ENCODE measurements at regions not wholly inside any gene's neighbourhood (a gene's known extent, or its start where the extent isn't known, plus 50 kb on each side); places are given as distances from the start of the nearest gene placed in this dataset.

GRCh38 chr5:125401724-125402622 lies 655.5 kb upstream of the ZNF608 start:
- TF ChIP-seq, protein P1, sequence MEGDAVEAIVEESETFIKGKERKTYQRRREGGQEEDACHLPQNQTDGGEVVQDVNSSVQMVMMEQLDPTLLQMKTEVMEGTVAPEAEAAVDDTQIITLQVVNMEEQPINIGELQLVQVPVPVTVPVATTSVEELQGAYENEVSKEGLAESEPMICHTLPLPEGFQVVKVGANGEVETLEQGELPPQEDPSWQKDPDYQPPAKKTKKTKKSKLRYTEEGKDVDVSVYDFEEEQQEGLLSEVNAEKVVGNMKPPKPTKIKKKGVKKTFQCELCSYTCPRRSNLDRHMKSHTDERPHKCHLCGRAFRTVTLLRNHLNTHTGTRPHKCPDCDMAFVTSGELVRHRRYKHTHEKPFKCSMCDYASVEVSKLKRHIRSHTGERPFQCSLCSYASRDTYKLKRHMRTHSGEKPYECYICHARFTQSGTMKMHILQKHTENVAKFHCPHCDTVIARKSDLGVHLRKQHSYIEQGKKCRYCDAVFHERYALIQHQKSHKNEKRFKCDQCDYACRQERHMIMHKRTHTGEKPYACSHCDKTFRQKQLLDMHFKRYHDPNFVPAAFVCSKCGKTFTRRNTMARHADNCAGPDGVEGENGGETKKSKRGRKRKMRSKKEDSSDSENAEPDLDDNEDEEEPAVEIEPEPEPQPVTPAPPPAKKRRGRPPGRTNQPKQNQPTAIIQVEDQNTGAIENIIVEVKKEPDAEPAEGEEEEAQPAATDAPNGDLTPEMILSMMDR (IDR thresholded peaks at IDR 0.05), result no peak
- H3K27ac Mint-ChIP-seq, result no peak overlapping the region
- POLR2A ChIA-PET, result no interaction called here
- ATAC-seq (ENCODE audit: low read depth), result no peak
- CTCF ChIA-PET, result no interaction called here
- DNase-seq, result no peak
- intact Hi-C loops (cut with micrococcal nuclease), result loop anchor here (2.0 to 10.0 kb wide), 2 partner anchors 15 to 397 kb away; no protein-coding TSS in a partner anchor
- no peaks in the 10 kb centered on the region for H3K36me3 Mint-ChIP-seq (ENCODE audit: low read depth)
- no peak overlapping the region for H3K4me3 Mint-ChIP-seq
- H3K4me1 Mint-ChIP-seq, result no peaks in the 10 kb centered on the region
- peaks cover 2% of the 10 kb centered on the region for H3K9me3 Mint-ChIP-seq
- no peaks in the 10 kb centered on the region for H3K27me3 Mint-ChIP-seq

DNA sequence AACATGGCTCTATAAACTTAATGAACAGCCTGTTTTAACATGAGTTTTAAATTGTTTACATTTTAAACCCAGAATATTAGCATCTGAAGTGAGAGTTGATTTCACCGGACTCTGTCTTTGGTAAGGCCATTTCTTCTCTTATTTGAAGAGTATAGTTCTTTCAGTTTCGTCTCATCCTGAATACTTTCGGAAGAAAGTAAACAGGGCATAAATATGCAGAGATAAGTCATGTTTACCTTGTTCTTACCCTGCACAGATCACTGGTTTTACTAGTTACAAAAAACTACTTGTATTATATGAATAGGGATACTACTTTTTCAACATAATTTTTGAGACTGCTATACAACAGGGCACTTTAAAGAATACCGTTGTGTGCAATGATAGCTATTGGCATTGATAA lies 656.3 kb upstream of the ZNF608 start:
- Mint-ChIP-seq H3K4me3 (no peak overlapping the region), H3K36me3 (ENCODE audit: low read depth) (no peaks in the 10 kb centered on the region), H3K4me1 (no peaks in the 10 kb centered on the region), H3K27ac (no peak overlapping the region), H3K27me3 (no peaks in the 10 kb centered on the region), H3K9me3 (peaks cover 2% of the 10 kb centered on the region)
- POLR2A ChIA-PET, result no interaction called here
- intact Hi-C loops (cut with micrococcal nuclease), result loop anchor here (2.0 to 10.0 kb wide), 2 partner anchors 14 to 398 kb away; no protein-coding TSS in a partner anchor
- TF ChIP-seq, protein P1 (IDR thresholded peaks at IDR 0.05), result no peak
- no peak for ATAC-seq (ENCODE audit: low read depth)
- DNase-seq, result no peak
- CTCF ChIA-PET, result no interaction called here

DNA sequence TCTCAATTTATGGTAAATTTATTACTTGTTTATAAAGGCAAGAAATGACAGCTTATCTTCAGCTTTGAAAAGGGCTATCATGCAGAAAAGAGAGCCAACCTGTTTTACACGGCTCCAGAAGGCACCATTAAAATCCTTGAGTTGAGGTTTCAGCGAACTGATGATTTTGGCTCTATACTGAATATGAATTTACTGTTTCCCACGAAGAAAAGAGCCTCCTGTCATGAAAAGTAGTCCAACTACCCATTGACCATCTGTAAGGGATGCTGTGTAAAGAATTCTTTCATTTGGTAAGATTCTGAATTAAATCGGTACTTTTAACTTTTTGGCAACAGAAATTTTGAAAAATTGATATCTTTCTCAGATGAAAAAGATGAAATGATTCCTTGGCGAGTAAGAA lies 657.6 kb upstream of the ZNF608 start:
- peaks cover 2% of the 10 kb centered on the region for H3K9me3 Mint-ChIP-seq
- ATAC-seq (ENCODE audit: low read depth) (no peak), DNase-seq (no peak)
- ChIA-PET CTCF (no interaction called here), POLR2A (interaction anchor here (0.6 kb wide), 1 partner anchor 195 kb away, joined by 3 read pairs; no protein-coding TSS in a partner anchor)
- no peak overlapping the region for H3K4me3 Mint-ChIP-seq
- peaks cover 9% of the 10 kb centered on the region for H3K4me1 Mint-ChIP-seq
- no peaks in the 10 kb centered on the region for H3K27me3 Mint-ChIP-seq
- no peaks in the 10 kb centered on the region for H3K36me3 Mint-ChIP-seq (ENCODE audit: low read depth)
- intact Hi-C loops (cut with micrococcal nuclease), result loop anchor here (10.0 kb wide), 1 partner anchor 399 kb away; no protein-coding TSS in a partner anchor
- TF ChIP-seq, protein P1 (IDR thresholded peaks at IDR 0.05), result no peak
- H3K27ac Mint-ChIP-seq, result no peak overlapping the region

DNA sequence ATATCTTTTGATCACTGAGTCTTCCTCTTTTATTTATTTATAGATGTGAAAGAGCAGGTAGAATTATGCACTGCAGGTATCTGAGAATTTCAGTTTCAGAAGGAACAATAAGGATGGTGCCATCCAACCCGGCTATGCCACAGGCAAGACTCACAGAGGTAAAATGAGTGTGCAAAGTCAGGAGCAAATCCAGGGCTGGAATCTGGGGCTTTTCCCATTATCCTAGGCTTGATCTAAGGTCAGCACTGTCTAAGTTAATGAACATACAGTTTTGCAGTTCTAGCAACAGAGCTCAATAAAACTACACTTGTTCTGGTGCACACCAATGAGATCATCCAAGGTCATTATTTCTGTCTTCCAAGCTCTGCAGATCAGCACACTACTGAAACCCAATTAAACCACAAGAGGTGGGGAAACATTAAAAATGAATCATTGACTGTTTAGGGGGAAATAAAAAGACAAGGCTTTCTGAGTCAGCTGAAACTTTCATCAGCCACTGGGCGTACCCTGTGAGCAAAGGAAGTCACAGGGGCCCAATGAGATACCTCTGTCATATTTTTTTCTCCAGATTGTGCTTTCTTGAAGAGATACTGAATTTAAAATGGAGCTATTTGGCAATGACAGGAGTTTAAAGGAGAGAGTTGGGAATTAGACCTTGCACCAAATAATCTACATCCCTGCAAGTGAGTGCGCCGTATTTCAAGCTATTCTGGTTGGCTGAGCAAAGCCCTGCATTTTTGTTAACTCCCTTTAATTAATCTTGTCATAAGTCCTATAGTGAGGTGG lies 662.2 kb upstream of the ZNF608 start:
- H3K36me3 Mint-ChIP-seq (ENCODE audit: low read depth), result no peaks in the 10 kb centered on the region
- no peaks in the 10 kb centered on the region for H3K27me3 Mint-ChIP-seq
- ChIA-PET CTCF (interaction anchor here (1.0 kb wide), 1 partner anchor 660 kb away, joined by 3 read pairs; no protein-coding TSS in a partner anchor), POLR2A (interaction anchor here (0.6 to 1.3 kb wide), 2 partner anchors 660 to 1855 kb away, joined by 3 to 4 read pairs; no protein-coding TSS in a partner anchor)
- peaks cover 38% of the 10 kb centered on the region for H3K4me1 Mint-ChIP-seq
- peaks cover 2% of the 10 kb centered on the region for H3K9me3 Mint-ChIP-seq
- intact Hi-C loops (cut with micrococcal nuclease), result loop anchor here (10.0 kb wide), 1 partner anchor 404 kb away; no protein-coding TSS in a partner anchor
- TF ChIP-seq, protein P1 (IDR thresholded peaks at IDR 0.05), result no peak
- peak overlapping the region; percentile 24 for H3K27ac Mint-ChIP-seq
- DNase-seq (no peak), ATAC-seq (ENCODE audit: low read depth) (peak; percentile 81)
- no peak overlapping the region for H3K4me3 Mint-ChIP-seq
